B cell (primary cell): ENCODE measurements at regions not wholly inside any gene's neighbourhood (a gene's known extent, or its start where the extent isn't known, plus 50 kb on each side); places are given as distances from the start of the nearest gene placed in this dataset.

Experiments
- ATAC-seq: fragments of 200-7000 bp; cut with Tn5 transposase; one replicate; pipeline ENCODE4 v1.10.0; 2021; ENCODE audit warnings: low read depth, mild to moderate bottlenecking, moderate number of reproducible peaks, moderate library complexity
- CTCF ChIA-PET: fragments of 350-600 bp; sonication (Branson Sonifier 250); formaldehyde crosslinking; loops from one replicate; lab custom pipeline; 2021; ENCODE audit warnings: antibody characterized with exemption, inconsistent platforms; lab: Charles Lee
- POLR2A ChIA-PET: fragments of 350-600 bp; sonication (Branson Sonifier 250); formaldehyde crosslinking; loops from one replicate; lab custom pipeline; 2021; ENCODE audit warnings: antibody characterized with exemption; lab: Charles Lee
- DNase-seq: peaks from one replicate; pipeline ENCODE4 v3.0.0; 2013
- H2AFZ ChIP-seq: 2 replicates; pipeline ENCODE4 v1.6.1; 2012; ENCODE audit warnings: mild to moderate bottlenecking, low read depth, low read length; ENCODE audit not compliant: insufficient read depth, poor library complexity, severe bottlenecking
- H3K27ac ChIP-seq, 2 donors: 1 replicate in 1 of 2; 2 replicates in 1 of 2; pipeline ENCODE4 v1.5.1; 2012 to 2013; ENCODE audit warnings: low read length in 2 of 2, mild to moderate bottlenecking in 2 of 2, moderate library complexity in 1 of 2
- H3K27me3 ChIP-seq, 4 experiments: fragments of 200-600 bp in 1 of 4; sonication (generic) in 1 of 4; replicated peaks in 1 of 4; 1 replicate in 2 of 4; 2 replicates in 2 of 4; pipeline versions ENCODE4 v1.6.1 to v1.7.0; 2013 to 2016; ENCODE audit warnings: low read length in 3 of 4, mild to moderate bottlenecking in 2 of 4, mixed read lengths in 1 of 4, moderate library complexity in 1 of 4; ENCODE audit not compliant: insufficient read depth in 4 of 4, control insufficient read depth in 3 of 4; ENCODE audit errors: control extremely low read depth in 1 of 4
- H3K36me3 ChIP-seq, 2 experiments: replicated peaks in 1 of 2; 1 replicate in 1 of 2; 2 replicates in 1 of 2; pipeline versions ENCODE4 v1.6.1 to v1.7.1; 2013; ENCODE audit warnings: low read length in 1 of 2; ENCODE audit not compliant: insufficient read depth in 2 of 2, control insufficient read depth in 1 of 2; ENCODE audit errors: control extremely low read depth in 1 of 2, extremely low read depth in 1 of 2
- H3K4me1 ChIP-seq, 2 donors: fragments of 200-600 bp in 1 of 2; sonication (generic) in 1 of 2; 1 replicate in 1 of 2; 2 replicates in 1 of 2; pipeline versions ENCODE4 v1.5.1 to v1.6.1; 2013 to 2017; ENCODE audit warnings: low read length in 2 of 2; ENCODE audit not compliant: control insufficient read depth in 2 of 2, insufficient read depth in 2 of 2
- H3K4me2 ChIP-seq: replicated peaks from 2 replicates; pipeline ENCODE3; 2012; ENCODE audit warnings: mild to moderate bottlenecking, low read depth, low read length; ENCODE audit not compliant: poor library complexity, severe bottlenecking
- H3K4me3 ChIP-seq, 5 experiments: fragments of 200-600 bp in 1 of 5; sonication (generic) in 1 of 5; 1 replicate in 3 of 5; 2 replicates in 2 of 5; pipeline versions ENCODE4 v1.5.1 to v1.7.0; 2011 to 2016; ENCODE audit warnings: low read length in 4 of 5, mild to moderate bottlenecking in 4 of 5, low read depth in 2 of 5, control low read depth in 1 of 5, moderate library complexity in 1 of 5; ENCODE audit not compliant: insufficient read depth in 1 of 5; ENCODE audit errors: control extremely low read depth in 1 of 5, extremely low read depth in 1 of 5
- H3K79me2 ChIP-seq: fragments of 200-600 bp; sonication (generic); one replicate; pipeline ENCODE4 v1.6.0; 2016; ENCODE audit warnings: low read length; ENCODE audit not compliant: control insufficient read depth, insufficient read depth
- H3K9ac ChIP-seq: fragments of 200-600 bp; sonication (generic); 2 replicates; pipeline ENCODE4 v1.6.1; 2017; ENCODE audit warnings: mild to moderate bottlenecking, low read length, moderate library complexity
- H3K9me3 ChIP-seq, 3 donors: one replicate each; pipeline versions ENCODE4 v1.6.1 to v1.7.1; 2013; ENCODE audit warnings: low read length in 2 of 3; ENCODE audit not compliant: control insufficient read depth in 2 of 3, insufficient read depth in 1 of 3; ENCODE audit errors: control extremely low read depth in 1 of 3
- H4K20me1 ChIP-seq: 2 replicates; pipeline ENCODE4 v1.6.0; 2012; ENCODE audit warnings: mild to moderate bottlenecking, low read length; ENCODE audit not compliant: insufficient read depth, control insufficient read depth, poor library complexity, severe bottlenecking
- H3K27ac Mint-ChIP-seq: one replicate; pipeline ENCODE4 v1.8.0; 2021; ENCODE audit warnings: mixed read lengths
- H3K27me3 Mint-ChIP-seq: one replicate; pipeline ENCODE4 v1.8.0; 2021; ENCODE audit warnings: mixed read lengths
- H3K4me1 Mint-ChIP-seq: one replicate; pipeline ENCODE4 v1.8.0; 2021; ENCODE audit warnings: mixed read lengths
- H3K4me3 Mint-ChIP-seq: one replicate; pipeline ENCODE4 v1.8.0; 2021; ENCODE audit warnings: mixed read lengths
- H3K9me3 Mint-ChIP-seq: one replicate; pipeline ENCODE4 v1.8.0; 2022; ENCODE audit warnings: mixed read lengths; ENCODE audit not compliant: insufficient read depth
- EZH2 ChIP-seq: IDR thresholded peaks from 2 replicates; pipeline ENCODE4 v1.6.1; 2012; ENCODE audit warnings: borderline replicate concordance, low read depth, mild to moderate bottlenecking, moderate library complexity, low read length; ENCODE audit not compliant: insufficient read depth, poor library complexity, severe bottlenecking
- WGBS: methylation state at CpG from one replicate; pipeline ENCODE4 v1.1.5; 2013; ENCODE audit warnings: missing lambda C conversion rate; ENCODE audit not compliant: insufficient coverage; 5-methylcytosine and 5-hydroxymethylcytosine counted together
- intact Hi-C: fragments of 100-400 bp; cut with micrococcal nuclease; formaldehyde crosslinking; loops from one replicate; pipeline ENCODE4 v1.10.0; 2022
- TF ChIP-seq, protein P1 (sequence below): fragments of 200-600 bp; IDR thresholded peaks from one replicate; pipeline ENCODE4 v1.8.0; 2022; ENCODE audit warnings: antibody characterized with exemption, mild to moderate bottlenecking

DNA sequence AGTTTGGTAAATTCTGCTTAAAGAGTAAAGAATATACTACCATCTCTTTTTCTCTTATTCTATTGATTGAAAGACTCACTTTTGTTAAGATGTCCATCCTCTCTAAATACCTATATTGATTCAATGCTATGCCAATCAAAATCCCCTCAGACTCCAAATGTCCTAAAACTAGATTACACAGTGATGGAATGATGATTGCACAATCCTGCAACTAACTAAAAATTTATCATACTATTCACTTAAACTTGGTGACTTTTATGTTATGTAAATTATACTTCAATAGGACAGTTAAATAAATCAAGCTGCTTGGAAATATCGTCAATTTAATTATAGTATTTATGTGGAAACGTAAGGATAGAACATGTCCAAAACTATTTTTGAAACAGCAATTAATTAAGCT lies 2765.1 kb upstream of the PCDH20 start:
- DNase-seq (no peak), ATAC-seq (no peak)
- Histone ChIP-seq H3K9ac (no peak overlapping the region), H3K36me3 (no peaks in the 10 kb centered on the region), H3K79me2 (no peaks in the 10 kb centered on the region), H3K4me2 (no peak overlapping the region), H3K27ac (no peak overlapping the region), H3K4me1 (no peaks in the 10 kb centered on the region), H2AFZ (no peak overlapping the region), H3K9me3 (peaks cover 0 to 3% (median 0%) of the 10 kb centered on the region in 3 donors), H3K27me3 (no peaks in the 10 kb centered on the region), H4K20me1 (no peaks in the 10 kb centered on the region), H3K4me3 (no peak overlapping the region)
- no CpG with 5 or more reads among the region's 2 CpGs for WGBS
- Mint-ChIP-seq H3K27me3 (no peaks in the 10 kb centered on the region), H3K4me1 (no peaks in the 10 kb centered on the region), H3K27ac (no peak overlapping the region), H3K9me3 (no peaks in the 10 kb centered on the region), H3K4me3 (no peak overlapping the region)
- TF ChIP-seq EZH2 = no peak
- TF ChIP-seq, protein P1, sequence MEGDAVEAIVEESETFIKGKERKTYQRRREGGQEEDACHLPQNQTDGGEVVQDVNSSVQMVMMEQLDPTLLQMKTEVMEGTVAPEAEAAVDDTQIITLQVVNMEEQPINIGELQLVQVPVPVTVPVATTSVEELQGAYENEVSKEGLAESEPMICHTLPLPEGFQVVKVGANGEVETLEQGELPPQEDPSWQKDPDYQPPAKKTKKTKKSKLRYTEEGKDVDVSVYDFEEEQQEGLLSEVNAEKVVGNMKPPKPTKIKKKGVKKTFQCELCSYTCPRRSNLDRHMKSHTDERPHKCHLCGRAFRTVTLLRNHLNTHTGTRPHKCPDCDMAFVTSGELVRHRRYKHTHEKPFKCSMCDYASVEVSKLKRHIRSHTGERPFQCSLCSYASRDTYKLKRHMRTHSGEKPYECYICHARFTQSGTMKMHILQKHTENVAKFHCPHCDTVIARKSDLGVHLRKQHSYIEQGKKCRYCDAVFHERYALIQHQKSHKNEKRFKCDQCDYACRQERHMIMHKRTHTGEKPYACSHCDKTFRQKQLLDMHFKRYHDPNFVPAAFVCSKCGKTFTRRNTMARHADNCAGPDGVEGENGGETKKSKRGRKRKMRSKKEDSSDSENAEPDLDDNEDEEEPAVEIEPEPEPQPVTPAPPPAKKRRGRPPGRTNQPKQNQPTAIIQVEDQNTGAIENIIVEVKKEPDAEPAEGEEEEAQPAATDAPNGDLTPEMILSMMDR = no peak
- CTCF ChIA-PET = no interaction called here
- intact Hi-C loops = no loop called here
- POLR2A ChIA-PET = no interaction called here

DNA sequence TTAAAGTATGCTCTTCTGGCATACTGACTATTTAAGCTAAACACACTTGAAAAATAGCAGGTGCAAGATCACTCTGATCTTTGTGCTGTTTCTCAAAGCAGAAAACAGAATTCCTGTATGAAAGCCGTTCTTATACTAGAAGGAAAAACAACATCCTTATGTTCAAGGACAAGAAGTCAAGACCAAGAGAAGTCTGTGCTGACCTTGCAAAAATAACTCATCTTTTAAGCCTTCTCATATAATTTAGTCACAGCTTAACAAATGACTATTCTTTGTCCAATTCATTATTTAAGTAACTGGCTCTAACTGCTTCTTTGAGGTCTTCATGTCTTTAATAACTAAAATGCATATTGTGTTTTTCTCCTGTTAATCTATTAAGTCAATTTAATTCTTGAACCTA lies 2750.2 kb upstream of the PCDH20 start:
- no peaks in the 10 kb centered on the region for H3K4me1 Mint-ChIP-seq
- H3K4me3 ChIP-seq = no peak overlapping the region
- no peaks in the 10 kb centered on the region for H3K27me3 Mint-ChIP-seq
- CTCF ChIA-PET = no interaction called here
- no peaks in the 10 kb centered on the region for H3K4me1 ChIP-seq
- H3K9ac ChIP-seq = no peak overlapping the region
- no peak overlapping the region for H3K4me3 Mint-ChIP-seq
- no peak for ATAC-seq
- no peaks in the 10 kb centered on the region for H3K27me3 ChIP-seq
- no peak overlapping the region for H3K4me2 ChIP-seq
- WGBS = no CpG with 5 or more reads among the region's 1 CpG
- H3K36me3 ChIP-seq = no peaks in the 10 kb centered on the region
- H4K20me1 ChIP-seq = no peaks in the 10 kb centered on the region
- H3K9me3 ChIP-seq = peaks cover 0 to 4% (median 0%) of the 10 kb centered on the region in 3 donors
- H3K27ac ChIP-seq = no peak overlapping the region
- TF ChIP-seq, protein P1 = no peak
- TF ChIP-seq EZH2 = no peak
- H3K9me3 Mint-ChIP-seq = peaks cover 5% of the 10 kb centered on the region
- no peak overlapping the region for H3K27ac Mint-ChIP-seq
- H2AFZ ChIP-seq = no peak overlapping the region
- POLR2A ChIA-PET = no interaction called here
- no peak for DNase-seq
- intact Hi-C loops = no loop called here
- H3K79me2 ChIP-seq = no peaks in the 10 kb centered on the region
